HL-60 (cell line): ENCODE measurements at regions not wholly inside any gene's neighbourhood (a gene's known extent, or its start where the extent isn't known, plus 50 kb on each side); places are given as distances from the start of the nearest gene placed in this dataset.

Source experiments
- DNase-seq, 2 experiments: peaks; one replicate each; pipeline ENCODE4 v3.0.0-alpha.2; 2010 to 2020; ENCODE audit warnings: low read depth in 1 of 2, low spot score in 1 of 2
- H3K27ac ChIP-seq: fragments of 250-450 bp; sonication (Bioruptor Pico); replicated peaks from 2 replicates; pipeline ENCODE4 v1.5.1; 2020; ENCODE audit warnings: mild to moderate bottlenecking, moderate library complexity
- H3K27me3 ChIP-seq: fragments of 250-450 bp; sonication (Bioruptor Pico); 2 replicates; pipeline ENCODE4 v1.5.1; 2021; ENCODE audit warnings: mild to moderate bottlenecking, moderate library complexity; ENCODE audit not compliant: insufficient read depth, poor library complexity, severe bottlenecking
- H3K4me3 ChIP-seq: replicated peaks from 2 replicates; pipeline ENCODE4 v1.5.1; 2011; ENCODE audit warnings: mild to moderate bottlenecking, control low read depth, low read length; ENCODE audit not compliant: insufficient read depth
- CTCF ChIP-seq: IDR thresholded peaks from one replicate; pipeline ENCODE4 v1.5.1; 2011; ENCODE audit warnings: low read length, control low read depth, inconsistent platforms; ENCODE audit not compliant: insufficient read depth
- GABPA ChIP-seq: IDR thresholded peaks from 2 replicates; pipeline ENCODE4 v1.6.1; 2012; ENCODE audit warnings: low read depth
- POLR2AphosphoS5 ChIP-seq: IDR thresholded peaks from 2 replicates; pipeline ENCODE4 v1.6.1; 2012; ENCODE audit warnings: low read depth
- SPI1 ChIP-seq: IDR thresholded peaks from 2 replicates; pipeline ENCODE4 v1.6.1; 2012; ENCODE audit warnings: low read depth, mild to moderate bottlenecking, borderline replicate concordance
- TF ChIP-seq, protein P1 (sequence below): IDR thresholded peaks from 2 replicates; pipeline ENCODE4 v1.6.1; 2012; ENCODE audit warnings: low read depth; ENCODE audit not compliant: insufficient replicate concordance

DNA sequence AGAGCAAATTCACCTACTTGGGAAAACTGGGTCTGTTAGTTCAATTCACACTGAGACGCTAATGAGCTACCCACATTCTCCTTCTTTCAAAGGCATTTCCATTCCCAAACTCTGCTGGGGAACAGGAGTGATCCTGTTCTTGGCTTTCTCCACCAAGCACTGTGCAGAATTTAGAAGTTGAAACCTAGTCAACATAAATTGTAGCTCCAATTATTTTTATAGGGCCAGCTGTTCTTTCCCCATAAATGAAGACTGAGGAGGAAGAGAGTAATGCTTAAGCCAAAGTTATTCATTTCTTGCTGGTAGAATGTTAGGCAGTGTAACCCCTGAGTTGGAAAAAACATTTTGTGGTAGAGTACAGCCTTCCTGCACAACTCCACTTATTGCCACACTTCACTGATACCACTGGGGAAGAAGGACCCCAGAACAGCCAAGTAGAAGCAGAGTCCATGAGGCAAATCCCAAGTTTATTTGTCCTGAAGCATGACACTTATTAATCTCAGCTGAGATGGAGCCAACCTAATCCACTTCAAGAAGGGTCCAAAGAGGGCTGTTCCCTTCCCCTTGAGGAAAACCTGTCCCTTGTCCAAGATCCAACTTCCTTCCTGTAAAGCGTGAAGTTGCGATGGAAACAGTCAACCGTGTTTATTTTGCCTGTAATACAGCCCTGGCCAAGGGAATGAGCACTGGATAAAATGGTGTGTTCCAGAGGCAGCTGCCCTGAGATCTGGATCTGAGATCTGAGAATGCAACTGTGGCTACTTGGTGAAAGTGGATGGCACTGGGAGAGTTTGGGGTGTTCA is 151.8 kb downstream of the TBX5 start:
- no peak overlapping the region for H3K27ac ChIP-seq
- TF ChIP-seq CTCF (no peak), POLR2AphosphoS5 (no peak), GABPA (no peak), SPI1 (no peak)
- TF ChIP-seq, protein P1, sequence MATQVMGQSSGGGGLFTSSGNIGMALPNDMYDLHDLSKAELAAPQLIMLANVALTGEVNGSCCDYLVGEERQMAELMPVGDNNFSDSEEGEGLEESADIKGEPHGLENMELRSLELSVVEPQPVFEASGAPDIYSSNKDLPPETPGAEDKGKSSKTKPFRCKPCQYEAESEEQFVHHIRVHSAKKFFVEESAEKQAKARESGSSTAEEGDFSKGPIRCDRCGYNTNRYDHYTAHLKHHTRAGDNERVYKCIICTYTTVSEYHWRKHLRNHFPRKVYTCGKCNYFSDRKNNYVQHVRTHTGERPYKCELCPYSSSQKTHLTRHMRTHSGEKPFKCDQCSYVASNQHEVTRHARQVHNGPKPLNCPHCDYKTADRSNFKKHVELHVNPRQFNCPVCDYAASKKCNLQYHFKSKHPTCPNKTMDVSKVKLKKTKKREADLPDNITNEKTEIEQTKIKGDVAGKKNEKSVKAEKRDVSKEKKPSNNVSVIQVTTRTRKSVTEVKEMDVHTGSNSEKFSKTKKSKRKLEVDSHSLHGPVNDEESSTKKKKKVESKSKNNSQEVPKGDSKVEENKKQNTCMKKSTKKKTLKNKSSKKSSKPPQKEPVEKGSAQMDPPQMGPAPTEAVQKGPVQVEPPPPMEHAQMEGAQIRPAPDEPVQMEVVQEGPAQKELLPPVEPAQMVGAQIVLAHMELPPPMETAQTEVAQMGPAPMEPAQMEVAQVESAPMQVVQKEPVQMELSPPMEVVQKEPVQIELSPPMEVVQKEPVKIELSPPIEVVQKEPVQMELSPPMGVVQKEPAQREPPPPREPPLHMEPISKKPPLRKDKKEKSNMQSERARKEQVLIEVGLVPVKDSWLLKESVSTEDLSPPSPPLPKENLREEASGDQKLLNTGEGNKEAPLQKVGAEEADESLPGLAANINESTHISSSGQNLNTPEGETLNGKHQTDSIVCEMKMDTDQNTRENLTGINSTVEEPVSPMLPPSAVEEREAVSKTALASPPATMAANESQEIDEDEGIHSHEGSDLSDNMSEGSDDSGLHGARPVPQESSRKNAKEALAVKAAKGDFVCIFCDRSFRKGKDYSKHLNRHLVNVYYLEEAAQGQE, result no peak
- no peaks in the 10 kb centered on the region for H3K27me3 ChIP-seq
- H3K4me3 ChIP-seq, result no peak overlapping the region
- no peak for DNase-seq

- Histone ChIP-seq H3K4me3 (no peak overlapping the region), H3K27ac (no peak overlapping the region), H3K27me3 (no peaks in the 10 kb centered on the region)
- TF ChIP-seq SPI1 (no peak), GABPA (no peak), CTCF (no peak), POLR2AphosphoS5 (no peak)
- TF ChIP-seq, protein P1, result peak; percentile 87
- DNase-seq, result no peak
These were observed 157.4 kb downstream of the TBX5 start for GRCh38 chr12:114248527-114248926.

DNA sequence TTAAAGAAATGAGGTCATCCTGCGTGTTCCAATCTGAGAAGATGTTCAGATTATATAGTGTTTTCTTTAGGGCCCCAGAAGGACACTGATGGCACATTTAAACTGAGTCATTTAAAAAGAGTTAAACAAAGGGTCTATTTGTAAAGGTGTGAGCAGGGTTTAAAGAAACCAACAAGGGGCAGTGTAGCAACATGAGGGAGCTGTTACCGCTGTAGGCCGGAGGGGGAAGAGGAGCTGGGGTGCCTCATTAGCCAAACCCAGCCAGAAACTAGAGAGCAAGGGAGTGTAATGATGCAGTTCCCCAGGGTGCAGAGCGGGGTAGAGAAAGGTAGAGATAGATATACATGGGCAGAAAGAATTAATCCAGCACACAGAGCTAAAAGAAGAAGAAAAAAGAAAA is 160.4 kb downstream of the TBX5 start:
- no peak for DNase-seq
- H3K4me3 ChIP-seq, result no peak overlapping the region
- no peak overlapping the region for H3K27ac ChIP-seq
- TF ChIP-seq GABPA, result no peak
- TF ChIP-seq POLR2AphosphoS5, result no peak
- TF ChIP-seq CTCF, result no peak
- TF ChIP-seq SPI1, result no peak
- TF ChIP-seq, protein P1, result no peak
- H3K27me3 ChIP-seq, result no peaks in the 10 kb centered on the region
